ENCODE measurements at regions not wholly inside any gene's neighbourhood (a gene's known extent, or its start where the extent isn't known, plus 50 kb on each side); places are given as distances from the start of the nearest gene placed in this dataset.

GRCh38 chr22:26995235-26995634, 337.8 kb downstream of the MIAT start:
- TF ChIP-seq ZFP30 (CRISPR knock-in tag; IDR thresholded peaks at IDR 0.05) (no peak), CSRNP3 (CRISPR knock-in tag; IDR thresholded peaks at IDR 0.05) (no peak), GLIS3 (CRISPR knock-in tag; IDR thresholded peaks at IDR 0.05) (no peak)
